ENCODE measurements at regions not wholly inside any gene's neighbourhood (a gene's known extent, or its start where the extent isn't known, plus 50 kb on each side); places are given as distances from the start of the nearest gene placed in this dataset.

DNA sequence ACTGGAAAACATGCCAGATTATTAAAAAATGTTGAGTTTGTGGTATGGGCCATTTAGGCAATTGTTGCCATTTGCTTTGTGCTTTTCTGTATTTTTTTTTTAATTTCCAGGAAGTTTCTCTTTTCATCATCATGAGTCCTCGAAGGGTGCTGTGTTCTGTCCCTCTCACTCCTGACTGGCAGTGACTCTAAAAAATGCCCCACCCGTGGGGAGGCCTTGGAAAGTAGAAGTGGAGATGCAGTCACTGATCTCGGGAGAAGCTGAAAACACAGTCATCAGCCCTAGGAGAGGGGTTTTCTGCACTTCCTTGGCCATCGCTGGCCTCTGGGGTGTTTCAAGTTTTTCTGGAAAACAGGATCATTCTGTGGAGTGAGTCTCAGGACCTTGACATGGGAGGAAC lies 98.5 kb upstream of the GRK3 start:
- Histone ChIP-seq H3K36me3 (ENCODE audit: insufficient read depth, low read length) (peaks cover 6% of the 10 kb centered on the region), H3K79me2 (replicated peaks; ENCODE audit: insufficient read depth, low read length) (no peaks in the 10 kb centered on the region), H3K4me3 (ENCODE audit: low read length) (no peak overlapping the region), H2AFZ (ENCODE audit: low read depth, low read length) (no peak overlapping the region), H3K9ac (ENCODE audit: low read length) (no peak overlapping the region), H3K27ac (ENCODE audit: low read length) (no peak overlapping the region), H3K4me2 (ENCODE audit: low read length) (no peak overlapping the region), H3K9me3 (ENCODE audit: low read length) (no peaks in the 10 kb centered on the region), H3K9me2 (ENCODE audit: insufficient read depth, low read length) (no peaks in the 10 kb centered on the region), H3F3A (ENCODE audit: insufficient read depth, low read length, poor library complexity, severe bottlenecking) (no peaks in the 10 kb centered on the region), H3K27me3 (ENCODE audit: insufficient read depth, low read depth, low read length) (no peaks in the 10 kb centered on the region), H4K20me1 (ENCODE audit: insufficient read depth) (no peaks in the 10 kb centered on the region)
- no peak for TF ChIP-seq EP300 (conservative IDR thresholded peaks at IDR 0.05; ENCODE audit: poor library complexity, severe bottlenecking)
- no peak for TF ChIP-seq POLR2AphosphoS5 (IDR thresholded peaks at IDR 0.05)
- no peak for TF ChIP-seq EZH2 (IDR thresholded peaks at IDR 0.05; ENCODE audit: borderline replicate concordance, insufficient read depth, low read length, poor library complexity, severe bottlenecking)
- no peak for TF ChIP-seq SMC3 (conservative IDR thresholded peaks at IDR 0.05; ENCODE audit: poor library complexity)
- TF ChIP-seq CTCF (IDR thresholded peaks at IDR 0.05; ENCODE audit: poor library complexity, severe bottlenecking): no peak
- TF ChIP-seq RAD21 (conservative IDR thresholded peaks at IDR 0.05): no peak
- no peak for TF ChIP-seq TAF1 (IDR thresholded peaks at IDR 0.05; ENCODE audit: low read depth)
- TF ChIP-seq MXI1 (conservative IDR thresholded peaks at IDR 0.05; ENCODE audit: poor library complexity, severe bottlenecking): no peak
- no peak for TF ChIP-seq REST (IDR thresholded peaks at IDR 0.05; ENCODE audit: borderline replicate concordance)

- H3K9ac ChIP-seq (ENCODE audit: low read length): no peak overlapping the region
- no peaks in the 10 kb centered on the region for H3K79me2 ChIP-seq (replicated peaks; ENCODE audit: insufficient read depth, low read length)
- H3K27me3 ChIP-seq (ENCODE audit: insufficient read depth, low read depth, low read length): no peaks in the 10 kb centered on the region
- no peaks in the 10 kb centered on the region for H3F3A ChIP-seq (ENCODE audit: insufficient read depth, low read length, poor library complexity, severe bottlenecking)
- H4K20me1 ChIP-seq (ENCODE audit: insufficient read depth): no peaks in the 10 kb centered on the region
- no peak overlapping the region for H3K4me2 ChIP-seq (ENCODE audit: low read length)
- TF ChIP-seq EP300 (conservative IDR thresholded peaks at IDR 0.05; ENCODE audit: poor library complexity, severe bottlenecking) (no peak), CTCF (IDR thresholded peaks at IDR 0.05; ENCODE audit: poor library complexity, severe bottlenecking) (no peak), EZH2 (IDR thresholded peaks at IDR 0.05; ENCODE audit: borderline replicate concordance, insufficient read depth, low read length, poor library complexity, severe bottlenecking) (no peak), SMC3 (conservative IDR thresholded peaks at IDR 0.05; ENCODE audit: poor library complexity) (no peak), POLR2AphosphoS5 (IDR thresholded peaks at IDR 0.05) (no peak), RAD21 (conservative IDR thresholded peaks at IDR 0.05) (no peak), MXI1 (conservative IDR thresholded peaks at IDR 0.05; ENCODE audit: poor library complexity, severe bottlenecking) (no peak), TAF1 (IDR thresholded peaks at IDR 0.05; ENCODE audit: low read depth) (no peak), REST (IDR thresholded peaks at IDR 0.05; ENCODE audit: borderline replicate concordance) (no peak)
- no peak overlapping the region for H3K27ac ChIP-seq (ENCODE audit: low read length)
- H2AFZ ChIP-seq (ENCODE audit: low read depth, low read length): no peak overlapping the region
- H3K36me3 ChIP-seq (ENCODE audit: insufficient read depth, low read length): peaks cover under 1% of the 10 kb centered on the region
- H3K4me3 ChIP-seq (ENCODE audit: low read length): no peak overlapping the region
- H3K9me2 ChIP-seq (ENCODE audit: insufficient read depth, low read length): no peaks in the 10 kb centered on the region
- no peaks in the 10 kb centered on the region for H3K9me3 ChIP-seq (ENCODE audit: low read length)
Measured at GRCh38 chr22:25472382-25472781, 92.1 kb upstream of the GRK3 start.
